Sigmoid colon (tissue), 6 donors: ENCODE measurements at regions not wholly inside any gene's neighbourhood (a gene's known extent, or its start where the extent isn't known, plus 50 kb on each side); places are given as distances from the start of the nearest gene placed in this dataset.

ENCODE experiments used
- DNase-seq: peaks from one replicate; pipeline ENCODE4 v3.0.0-alpha.2; 2019
- H3K27ac ChIP-seq, 4 donors: fragments of 200-600 bp; sonication (generic); one replicate each; pipeline ENCODE4 v1.5.1; 2016 to 2019; ENCODE audit warnings: mild to moderate bottlenecking in 1 of 4
- H3K27me3 ChIP-seq, 3 donors: fragments of 200-600 bp; sonication (generic); one replicate each; pipeline ENCODE4 v1.5.1; 2019; ENCODE audit warnings: mild to moderate bottlenecking in 1 of 3
- H3K36me3 ChIP-seq, 4 donors: fragments of 200-600 bp; sonication (generic); one replicate each; pipeline ENCODE4 v1.5.1; 2016 to 2019
- H3K4me1 ChIP-seq, 4 donors: fragments of 200-600 bp; sonication (generic); one replicate each; pipeline ENCODE4 v1.5.1; 2017 to 2019
- H3K4me3 ChIP-seq, 4 donors: fragments of 200-600 bp; sonication (generic); one replicate each; pipeline ENCODE4 v1.5.1; 2017 to 2019; ENCODE audit warnings: mild to moderate bottlenecking in 2 of 4, moderate library complexity in 1 of 4
- H3K9me3 ChIP-seq, 4 donors: fragments of 200-600 bp in 3 of 4; sonication (generic) in 3 of 4; one replicate each; pipeline versions ENCODE4 v1.5.1 to v1.6.1; 2013 to 2019
- CTCF ChIP-seq, 4 experiments: fragments of 450-650 bp in 3 of 4; fragments of 200-600 bp in 1 of 4; IDR thresholded peaks; one replicate each; pipeline ENCODE4 v1.5.1; 2016 to 2019; ENCODE audit warnings: antibody characterized with exemption in 4 of 4, mild to moderate bottlenecking in 3 of 4, moderate library complexity in 2 of 4
- EP300 ChIP-seq, 4 donors: sonication (generic); formaldehyde crosslinking; IDR thresholded peaks; one replicate each; pipeline ENCODE4 v1.6.1; 2017; ENCODE audit warnings: antibody characterized with exemption in 4 of 4
- POLR2A ChIP-seq, 2 donors: fragments of 450-650 bp; IDR thresholded peaks; one replicate each; pipeline ENCODE4 v1.6.1; 2016; ENCODE audit warnings: antibody characterized with exemption in 2 of 2, mild to moderate bottlenecking in 2 of 2, moderate library complexity in 2 of 2
- POLR2AphosphoS5 ChIP-seq, 4 donors: sonication (generic); formaldehyde crosslinking; IDR thresholded peaks; one replicate each; pipeline ENCODE4 v1.6.1; 2017; ENCODE audit warnings: antibody characterized with exemption in 4 of 4
- WGBS, 2 donors: extraction: QIAGEN DNeasy Blood & Tissue Kit; methylation state at CpG; one replicate each; pipeline ENCODE4 v1.1.7; 2013; 5-methylcytosine and 5-hydroxymethylcytosine counted together
- intact Hi-C: fragments of 100-400 bp; cut with DNase I; formaldehyde crosslinking; loops from one replicate; pipeline ENCODE4 v1.15.1; 2023
- donor health status: healthy with polysubstance abuse.
- donor health status: healthy.

- Histone ChIP-seq H3K4me1 (no peaks in the 10 kb centered on the region), H3K9me3 (no peaks in the 10 kb centered on the region), H3K36me3 (no peaks in the 10 kb centered on the region), H3K27me3 (no peaks in the 10 kb centered on the region), H3K4me3 (no peak overlapping the region), H3K27ac (no peak overlapping the region)
- intact Hi-C loops = no loop called here
- no peak for DNase-seq
- TF ChIP-seq CTCF (IDR thresholded peaks at IDR 0.05) (no peak), POLR2AphosphoS5 (IDR thresholded peaks at IDR 0.05) (no peak), EP300 (IDR thresholded peaks at IDR 0.05) (no peak), POLR2A (IDR thresholded peaks at IDR 0.05) (no peak)
- WGBS, 2 donors = 69 to 73% methylated on average over 5 of the region's 5 CpGs
These were observed 481.0 kb upstream of the DSEL start for GRCh38 chr18:67997496-67997895.

- TF ChIP-seq POLR2AphosphoS5 (IDR thresholded peaks at IDR 0.05) (no peak), POLR2A (IDR thresholded peaks at IDR 0.05) (no peak), EP300 (IDR thresholded peaks at IDR 0.05) (no peak), CTCF (IDR thresholded peaks at IDR 0.05) (no peak)
- H3K27me3 ChIP-seq = no peaks in the 10 kb centered on the region
- no peaks in the 10 kb centered on the region for H3K9me3 ChIP-seq
- no peaks in the 10 kb centered on the region for H3K36me3 ChIP-seq
- no peak overlapping the region for H3K4me3 ChIP-seq
- H3K27ac ChIP-seq = no peak overlapping the region
- intact Hi-C loops = no loop called here
- no peaks in the 10 kb centered on the region for H3K4me1 ChIP-seq
- DNase-seq = no peak
- 73 to 81% methylated on average over 3 of the region's 3 CpGs for WGBS, 2 donors
These were observed 479.2 kb upstream of the DSEL start for GRCh38 chr18:67995769-67996168.

GRCh38 chr18:67980241-67980640 lies 463.7 kb upstream of the DSEL start:
- H3K4me1 ChIP-seq = no peaks in the 10 kb centered on the region

GRCh38 chr18:67977067-67977616 lies 460.6 kb upstream of the DSEL start:
- Histone ChIP-seq H3K9me3 (no peaks in the 10 kb centered on the region), H3K27ac (no peak overlapping the region), H3K4me1 (no peaks in the 10 kb centered on the region), H3K4me3 (no peak overlapping the region), H3K36me3 (no peaks in the 10 kb centered on the region), H3K27me3 (no peaks in the 10 kb centered on the region)
- 83 to 93% methylated on average over 7 of the region's 7 CpGs for WGBS, 2 donors
- TF ChIP-seq EP300 (IDR thresholded peaks at IDR 0.05) (no peak), CTCF (IDR thresholded peaks at IDR 0.05) (no peak), POLR2A (IDR thresholded peaks at IDR 0.05) (no peak), POLR2AphosphoS5 (IDR thresholded peaks at IDR 0.05) (no peak)
- intact Hi-C loops = no loop called here
- DNase-seq = no peak

More at GRCh38 chr18:67980241-67980640, 463.7 kb upstream of the DSEL start:
- no peak overlapping the region for H3K27ac ChIP-seq
- DNase-seq = no peak
- WGBS, 2 donors = 72 to 80% methylated on average over 2 of the region's 2 CpGs
- H3K36me3 ChIP-seq = no peaks in the 10 kb centered on the region
- no peaks in the 10 kb centered on the region for H3K9me3 ChIP-seq
- H3K4me3 ChIP-seq = no peak overlapping the region
- intact Hi-C loops = no loop called here
- TF ChIP-seq POLR2AphosphoS5 (IDR thresholded peaks at IDR 0.05) (no peak), POLR2A (IDR thresholded peaks at IDR 0.05) (no peak), CTCF (IDR thresholded peaks at IDR 0.05) (no peak)
- H3K27me3 ChIP-seq = no peaks in the 10 kb centered on the region

GRCh38 chr18:67973916-67974315 lies 457.4 kb upstream of the DSEL start:
- WGBS, 2 donors = 66 to 68% methylated on average over 1 of the region's 1 CpG
- H3K36me3 ChIP-seq = no peaks in the 10 kb centered on the region
- H3K4me3 ChIP-seq = no peak overlapping the region
- no peaks in the 10 kb centered on the region for H3K9me3 ChIP-seq
- no peak for TF ChIP-seq POLR2A (IDR thresholded peaks at IDR 0.05)
- intact Hi-C loops = no loop called here
- no peak overlapping the region for H3K27ac ChIP-seq
- H3K4me1 ChIP-seq = no peaks in the 10 kb centered on the region
- H3K27me3 ChIP-seq = no peaks in the 10 kb centered on the region
- no peak for DNase-seq
